WTC11 (cell line): ENCODE measurements at regions not wholly inside any gene's neighbourhood (a gene's known extent, or its start where the extent isn't known, plus 50 kb on each side); places are given as distances from the start of the nearest gene placed in this dataset.

Experiments
- ATF2 ChIP-seq: sonication (generic); formaldehyde crosslinking; IDR thresholded peaks from 2 replicates; pipeline ENCODE4 v1.8.1; 2022; ENCODE audit warnings: low read depth, missing genetic modification reagents, borderline replicate concordance
- CTCF ChIP-seq: fragments of 200-600 bp; IDR thresholded peaks from 2 replicates; pipeline ENCODE4 v1.8.0; 2022; ENCODE audit warnings: antibody characterized with exemption
- GABPB1 ChIP-seq: sonication (generic); formaldehyde crosslinking; IDR thresholded peaks from 2 replicates; pipeline ENCODE4 v1.8.1; 2023; ENCODE audit warnings: mild to moderate bottlenecking, missing genetic modification reagents
- NFYB ChIP-seq: sonication (generic); formaldehyde crosslinking; conservative IDR thresholded peaks from 2 replicates; pipeline ENCODE4 v1.8.0; 2022; ENCODE audit warnings: low read depth, missing genetic modification reagents
- RORB ChIP-seq: fragments of 250-450 bp; sonication (Bioruptor Pico); IDR thresholded peaks from 2 replicates; pipeline ENCODE4 v1.9.0; 2021; ENCODE audit warnings: mild to moderate bottlenecking
- SMAD3 ChIP-seq: sonication (generic); formaldehyde crosslinking; IDR thresholded peaks from 2 replicates; pipeline ENCODE4 v1.8.0; 2022; ENCODE audit warnings: missing genetic modification reagents, mild to moderate bottlenecking, borderline replicate concordance
- TEAD4 ChIP-seq: sonication (generic); formaldehyde crosslinking; IDR thresholded peaks from 2 replicates; pipeline ENCODE4 v1.8.0; 2022; ENCODE audit warnings: mild to moderate bottlenecking, missing genetic modification reagents
- ZNF317 ChIP-seq: sonication (generic); formaldehyde crosslinking; IDR thresholded peaks from 2 replicates; pipeline ENCODE4 v1.8.1; 2023; ENCODE audit warnings: low read depth, mild to moderate bottlenecking, moderate library complexity, missing genetic modification reagents, borderline replicate concordance
- TF ChIP-seq, protein P1 (sequence below): sonication (generic); formaldehyde crosslinking; IDR thresholded peaks from 2 replicates; pipeline ENCODE4 v1.8.1; 2023; ENCODE audit warnings: mild to moderate bottlenecking, missing genetic modification reagents
- TF ChIP-seq, protein P2 (sequence below): sonication (generic); formaldehyde crosslinking; IDR thresholded peaks from 2 replicates; pipeline ENCODE4 v1.8.1; 2023; ENCODE audit warnings: mild to moderate bottlenecking, missing genetic modification reagents, moderate library complexity
- TF ChIP-seq, protein P3 (sequence below): sonication (generic); formaldehyde crosslinking; IDR thresholded peaks from 2 replicates; pipeline ENCODE4 v1.8.1; 2022; ENCODE audit warnings: mild to moderate bottlenecking, missing genetic modification reagents, moderate library complexity, borderline replicate concordance
- TF ChIP-seq, protein P4 (sequence below): sonication (generic); formaldehyde crosslinking; IDR thresholded peaks from 2 replicates; pipeline ENCODE4 v1.8.0; 2022; ENCODE audit warnings: mild to moderate bottlenecking, missing genetic modification reagents

- no peak for TF ChIP-seq SMAD3 (CRISPR knock-in tag)
- no peak for TF ChIP-seq ATF2 (CRISPR knock-in tag)
- TF ChIP-seq, protein P1, sequence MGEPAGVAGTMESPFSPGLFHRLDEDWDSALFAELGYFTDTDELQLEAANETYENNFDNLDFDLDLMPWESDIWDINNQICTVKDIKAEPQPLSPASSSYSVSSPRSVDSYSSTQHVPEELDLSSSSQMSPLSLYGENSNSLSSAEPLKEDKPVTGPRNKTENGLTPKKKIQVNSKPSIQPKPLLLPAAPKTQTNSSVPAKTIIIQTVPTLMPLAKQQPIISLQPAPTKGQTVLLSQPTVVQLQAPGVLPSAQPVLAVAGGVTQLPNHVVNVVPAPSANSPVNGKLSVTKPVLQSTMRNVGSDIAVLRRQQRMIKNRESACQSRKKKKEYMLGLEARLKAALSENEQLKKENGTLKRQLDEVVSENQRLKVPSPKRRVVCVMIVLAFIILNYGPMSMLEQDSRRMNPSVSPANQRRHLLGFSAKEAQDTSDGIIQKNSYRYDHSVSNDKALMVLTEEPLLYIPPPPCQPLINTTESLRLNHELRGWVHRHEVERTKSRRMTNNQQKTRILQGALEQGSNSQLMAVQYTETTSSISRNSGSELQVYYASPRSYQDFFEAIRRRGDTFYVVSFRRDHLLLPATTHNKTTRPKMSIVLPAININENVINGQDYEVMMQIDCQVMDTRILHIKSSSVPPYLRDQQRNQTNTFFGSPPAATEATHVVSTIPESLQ (CRISPR knock-in tag), result no peak
- no peak for TF ChIP-seq CTCF
- no peak for TF ChIP-seq GABPB1
- TF ChIP-seq RORB, result no peak
- TF ChIP-seq, protein P2, sequence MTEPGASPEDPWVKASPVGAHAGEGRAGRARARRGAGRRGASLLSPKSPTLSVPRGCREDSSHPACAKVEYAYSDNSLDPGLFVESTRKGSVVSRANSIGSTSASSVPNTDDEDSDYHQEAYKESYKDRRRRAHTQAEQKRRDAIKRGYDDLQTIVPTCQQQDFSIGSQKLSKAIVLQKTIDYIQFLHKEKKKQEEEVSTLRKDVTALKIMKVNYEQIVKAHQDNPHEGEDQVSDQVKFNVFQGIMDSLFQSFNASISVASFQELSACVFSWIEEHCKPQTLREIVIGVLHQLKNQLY (CRISPR knock-in tag), result no peak
- TF ChIP-seq ZNF317 (CRISPR knock-in tag), result no peak
- TF ChIP-seq, protein P3, sequence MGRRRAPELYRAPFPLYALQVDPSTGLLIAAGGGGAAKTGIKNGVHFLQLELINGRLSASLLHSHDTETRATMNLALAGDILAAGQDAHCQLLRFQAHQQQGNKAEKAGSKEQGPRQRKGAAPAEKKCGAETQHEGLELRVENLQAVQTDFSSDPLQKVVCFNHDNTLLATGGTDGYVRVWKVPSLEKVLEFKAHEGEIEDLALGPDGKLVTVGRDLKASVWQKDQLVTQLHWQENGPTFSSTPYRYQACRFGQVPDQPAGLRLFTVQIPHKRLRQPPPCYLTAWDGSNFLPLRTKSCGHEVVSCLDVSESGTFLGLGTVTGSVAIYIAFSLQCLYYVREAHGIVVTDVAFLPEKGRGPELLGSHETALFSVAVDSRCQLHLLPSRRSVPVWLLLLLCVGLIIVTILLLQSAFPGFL (CRISPR knock-in tag), result no peak
- no peak for TF ChIP-seq TEAD4 (CRISPR knock-in tag)
- no peak for TF ChIP-seq NFYB
- TF ChIP-seq, protein P4, sequence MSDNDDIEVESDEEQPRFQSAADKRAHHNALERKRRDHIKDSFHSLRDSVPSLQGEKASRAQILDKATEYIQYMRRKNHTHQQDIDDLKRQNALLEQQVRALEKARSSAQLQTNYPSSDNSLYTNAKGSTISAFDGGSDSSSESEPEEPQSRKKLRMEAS (CRISPR knock-in tag), result no peak
These were observed 345.2 kb upstream of the CCDC196 start for GRCh38 chr14:66140963-66141362.
